Prostate gland (tissue), 2 donors: ENCODE measurements at regions not wholly inside any gene's neighbourhood (a gene's known extent, or its start where the extent isn't known, plus 50 kb on each side); places are given as distances from the start of the nearest gene placed in this dataset.

Experiments
- DNase-seq: peaks from one replicate; pipeline ENCODE4 v3.0.0-alpha.2; 2019; ENCODE audit warnings: low spot score
- H3K27ac ChIP-seq, 2 donors: fragments of 200-600 bp; sonication (generic); 2 replicates each; pipeline ENCODE4 v1.5.1; 2017 to 2019
- H3K27me3 ChIP-seq: fragments of 200-600 bp; sonication (generic); replicated peaks from 2 replicates; pipeline ENCODE4 v1.5.1; 2019; ENCODE audit not compliant: insufficient read depth
- H3K36me3 ChIP-seq, 2 donors: fragments of 200-600 bp; sonication (generic); 1 replicate in 1 of 2; 2 replicates in 1 of 2; pipeline versions ENCODE4 v1.5.1 to v1.8.1; 2017 to 2019
- H3K4me1 ChIP-seq: fragments of 200-600 bp; sonication (generic); replicated peaks from 2 replicates; pipeline ENCODE4 v1.5.1; 2019
- H3K4me3 ChIP-seq, 2 donors: fragments of 200-600 bp; sonication (generic); 2 replicates each; pipeline ENCODE4 v1.5.1; 2017 to 2019
- H3K9me3 ChIP-seq: fragments of 200-600 bp; sonication (generic); 2 replicates; pipeline ENCODE4 v1.5.1; 2017
- CTCF ChIP-seq, 4 experiments: fragments of 200-600 bp in 2 of 4; fragments of 450-650 bp in 2 of 4; sonication (generic) in 2 of 4; IDR thresholded peaks; 1 replicate in 3 of 4; 2 replicates in 1 of 4; pipeline ENCODE4 v1.5.1; 2016 to 2019; ENCODE audit warnings: antibody characterized with exemption in 4 of 4, mild to moderate bottlenecking in 2 of 4, moderate library complexity in 2 of 4
- POLR2A ChIP-seq: fragments of 450-650 bp; IDR thresholded peaks from one replicate; pipeline ENCODE4 v1.6.1; 2016; ENCODE audit warnings: antibody characterized with exemption, mild to moderate bottlenecking
- POLR2AphosphoS5 ChIP-seq: sonication (generic); formaldehyde crosslinking; IDR thresholded peaks from one replicate; pipeline ENCODE4 v1.6.1; 2017; ENCODE audit warnings: antibody characterized with exemption
- WGBS: methylation state at CpG from one replicate; pipeline ENCODE4 v1.1.5; 2018; 5-methylcytosine and 5-hydroxymethylcytosine counted together
- intact Hi-C: fragments of 100-400 bp; cut with DNase I; formaldehyde crosslinking; loops from one replicate; pipeline ENCODE4 v1.14.2; 2022

DNA sequence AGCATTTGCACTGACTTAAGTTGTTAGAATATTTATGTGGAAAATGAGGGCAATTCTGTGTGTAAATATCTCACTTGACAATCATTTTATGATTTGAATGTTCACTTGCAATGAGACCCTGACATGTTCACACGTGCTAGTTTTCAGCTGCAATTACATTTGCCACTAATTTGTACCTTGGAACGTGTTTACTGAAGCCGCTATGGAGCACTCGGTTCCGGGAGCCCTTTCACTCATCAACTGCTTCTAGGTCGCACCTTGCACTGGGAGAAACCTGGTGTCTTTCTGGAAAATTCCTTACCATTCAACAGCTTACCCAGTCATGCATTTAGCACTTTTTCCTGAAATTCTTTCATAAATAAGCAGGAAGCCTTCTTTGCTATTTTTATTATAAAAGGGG, 229.6 kb downstream of the ZIC5 start:
- no peaks in the 10 kb centered on the region for H3K36me3 ChIP-seq
- no peak for TF ChIP-seq POLR2A
- TF ChIP-seq CTCF (IDR thresholded peaks at IDR 0.05), result no peak
- no peak for TF ChIP-seq POLR2AphosphoS5
- H3K9me3 ChIP-seq, result no peaks in the 10 kb centered on the region
- no peak for DNase-seq
- H3K27me3 ChIP-seq, result no peaks in the 10 kb centered on the region
- H3K27ac ChIP-seq, result no peak overlapping the region
- intact Hi-C loops, result no loop called here
- WGBS, result 34% methylated on average over 6 of the region's 6 CpGs
- no peak overlapping the region for H3K4me3 ChIP-seq
- no peaks in the 10 kb centered on the region for H3K4me1 ChIP-seq

DNA sequence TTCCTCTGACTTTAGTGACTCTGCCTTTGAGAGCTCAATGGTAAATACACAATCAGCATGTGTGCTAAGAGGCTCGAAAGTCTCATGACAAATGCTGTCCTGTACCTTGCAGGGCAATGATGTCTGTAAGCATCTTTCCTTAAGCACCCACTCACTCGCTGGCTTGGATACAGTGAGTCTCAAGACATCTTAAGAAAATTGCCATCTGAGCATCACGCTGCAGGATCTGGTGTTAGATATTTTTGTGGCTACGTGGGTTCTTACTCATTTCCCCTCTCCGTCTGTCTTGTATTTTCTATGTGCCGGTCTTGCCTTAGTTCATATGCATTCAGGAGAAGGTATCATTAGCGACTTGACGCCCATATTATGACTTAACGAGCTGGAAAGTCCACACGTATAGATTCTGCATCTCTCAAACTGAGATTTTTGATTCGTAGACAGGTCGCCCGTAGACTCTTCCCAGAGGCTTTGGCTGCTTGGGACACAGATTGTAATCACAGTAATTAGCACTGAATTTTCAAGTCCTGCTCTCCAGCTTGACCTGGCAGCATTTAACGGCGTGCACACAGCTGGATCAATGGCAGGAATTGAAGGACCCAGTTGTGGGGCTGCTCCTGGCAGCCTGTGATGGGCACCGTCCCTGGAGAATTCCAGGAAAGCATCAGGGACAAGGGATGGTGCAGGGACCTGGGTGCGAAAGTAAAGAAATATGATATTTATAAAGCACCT, 231.2 kb downstream of the ZIC5 start:
- intact Hi-C loops, result no loop called here

GRCh38 chr13:99738626-99739025, 232.9 kb downstream of the ZIC5 start:
- intact Hi-C loops, result no loop called here
- Histone ChIP-seq H3K4me3 (no peak overlapping the region), H3K27ac (no peak overlapping the region), H3K36me3 (no peaks in the 10 kb centered on the region), H3K9me3 (no peaks in the 10 kb centered on the region), H3K4me1 (no peaks in the 10 kb centered on the region), H3K27me3 (no peaks in the 10 kb centered on the region)
- 63% methylated on average over 4 of the region's 4 CpGs for WGBS
- no peak for DNase-seq
- TF ChIP-seq CTCF (IDR thresholded peaks at IDR 0.05) (no peak), POLR2A (no peak), POLR2AphosphoS5 (no peak)

More for the DNA sequence above, 231.2 kb downstream of the ZIC5 start:
- no peak for DNase-seq
- Histone ChIP-seq H3K27ac (no peak overlapping the region), H3K9me3 (no peaks in the 10 kb centered on the region), H3K36me3 (no peaks in the 10 kb centered on the region), H3K4me3 (no peak overlapping the region), H3K4me1 (no peaks in the 10 kb centered on the region), H3K27me3 (no peaks in the 10 kb centered on the region)
- 80% methylated on average over 17 of the region's 17 CpGs for WGBS
- no peak for TF ChIP-seq POLR2A
- no peak for TF ChIP-seq CTCF (IDR thresholded peaks at IDR 0.05)
- TF ChIP-seq POLR2AphosphoS5, result no peak

DNA sequence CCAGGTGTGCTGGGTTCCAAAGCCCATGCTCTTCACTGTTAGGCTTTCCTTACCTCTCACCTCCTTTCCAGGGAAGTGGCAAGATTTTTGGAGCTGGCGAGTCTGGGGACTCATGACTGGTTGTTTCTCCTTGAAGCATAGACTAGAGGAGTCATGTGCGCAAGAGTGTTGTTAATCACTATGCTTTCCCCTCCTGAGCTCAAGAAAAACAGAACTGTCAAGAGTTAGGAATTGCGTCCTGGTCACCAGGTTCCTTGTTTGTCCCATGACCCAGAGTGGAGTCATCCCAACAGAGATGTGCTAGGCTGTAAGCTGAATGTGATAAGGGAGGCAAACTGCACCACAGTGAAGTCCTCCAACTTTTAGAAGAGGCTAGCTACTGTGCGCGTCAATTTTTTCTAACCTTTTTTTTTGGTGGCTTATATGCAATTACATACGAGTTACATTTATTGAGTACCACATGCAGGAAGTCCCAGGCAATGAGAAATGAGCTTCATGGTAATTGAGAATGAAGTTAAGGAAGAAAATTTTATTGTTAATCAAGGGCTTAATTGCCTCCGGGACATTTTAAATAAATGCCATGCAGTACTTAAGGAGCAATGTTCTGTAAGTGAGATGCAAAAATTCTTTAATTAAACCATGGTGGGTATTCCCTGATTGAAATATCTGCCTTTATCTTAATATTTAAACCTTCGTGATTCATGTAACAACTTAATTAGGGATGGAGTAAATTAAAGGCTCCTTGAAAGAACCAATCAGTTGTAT, 233.9 kb downstream of the ZIC5 start:
- H3K9me3 ChIP-seq, result no peaks in the 10 kb centered on the region
- no peak for TF ChIP-seq POLR2AphosphoS5
- no peak for TF ChIP-seq CTCF (IDR thresholded peaks at IDR 0.05)
- TF ChIP-seq POLR2A, result no peak
- no peaks in the 10 kb centered on the region for H3K4me1 ChIP-seq
- no peaks in the 10 kb centered on the region for H3K27me3 ChIP-seq
- 93% methylated on average over 8 of the region's 8 CpGs for WGBS
- H3K36me3 ChIP-seq, result no peaks in the 10 kb centered on the region
- intact Hi-C loops, result no loop called here
- no peak for DNase-seq
- no peak overlapping the region for H3K27ac ChIP-seq
- H3K4me3 ChIP-seq, result no peak overlapping the region

- DNase-seq, result no peak
- intact Hi-C loops, result no loop called here
- WGBS, result 77% methylated on average over 3 of the region's 3 CpGs
- Histone ChIP-seq H3K4me3 (no peak overlapping the region), H3K27me3 (no peaks in the 10 kb centered on the region), H3K4me1 (no peaks in the 10 kb centered on the region), H3K9me3 (no peaks in the 10 kb centered on the region), H3K36me3 (no peaks in the 10 kb centered on the region), H3K27ac (no peak overlapping the region)
- TF ChIP-seq POLR2A (no peak), CTCF (IDR thresholded peaks at IDR 0.05) (no peak), POLR2AphosphoS5 (no peak)
Measured at GRCh38 chr13:99736541-99736940, 235.0 kb downstream of the ZIC5 start.
